Fibroblast of lung (primary cell): ENCODE measurements at regions not wholly inside any gene's neighbourhood (a gene's known extent, or its start where the extent isn't known, plus 50 kb on each side); places are given as distances from the start of the nearest gene placed in this dataset.

Experiments used
- DNase-seq, 2 donors: peaks; one replicate each; pipeline versions ENCODE4 v3.0.0 to v3.0.0-alpha.2; 2010; ENCODE audit warnings: low read depth in 2 of 2
- H2AFZ ChIP-seq: 2 replicates; pipeline ENCODE4 v1.5.1; 2012; ENCODE audit warnings: low read length, control low read depth, inconsistent platforms
- H3K27ac ChIP-seq: 2 replicates; pipeline ENCODE4 v1.5.1; 2011; ENCODE audit warnings: low read length, control low read depth; ENCODE audit not compliant: insufficient read depth
- H3K27me3 ChIP-seq: 2 replicates; pipeline ENCODE4 v1.5.1; 2011; ENCODE audit warnings: mild to moderate bottlenecking, low read length; ENCODE audit not compliant: control insufficient read depth, insufficient read depth
- H3K36me3 ChIP-seq: 2 replicates; pipeline ENCODE4 v1.5.1; 2011; ENCODE audit warnings: low read length; ENCODE audit not compliant: control insufficient read depth, insufficient read depth
- H3K4me1 ChIP-seq: 2 replicates; pipeline ENCODE4 v1.5.1; 2011; ENCODE audit warnings: low read length; ENCODE audit not compliant: control insufficient read depth, insufficient read depth; ENCODE audit errors: extremely low read depth
- H3K4me2 ChIP-seq: 2 replicates; pipeline ENCODE4 v1.5.1; 2011; ENCODE audit warnings: low read length, control low read depth; ENCODE audit not compliant: insufficient read depth; ENCODE audit errors: extremely low read depth
- H3K4me3 ChIP-seq, 4 experiments: fragments of 200-600 bp in 1 of 4; sonication (generic) in 1 of 4; replicated peaks in 1 of 4; 2 replicates each; pipeline ENCODE4 v1.5.1; 2011 to 2016; ENCODE audit warnings: low read length in 4 of 4, low read depth in 3 of 4, mild to moderate bottlenecking in 3 of 4, control low read depth in 2 of 4, inconsistent platforms in 1 of 4, mixed read lengths in 1 of 4; ENCODE audit not compliant: insufficient read depth in 1 of 4; ENCODE audit errors: control extremely low read depth in 1 of 4
- H3K79me2 ChIP-seq: 2 replicates; pipeline ENCODE4 v1.5.1; 2012; ENCODE audit warnings: mild to moderate bottlenecking, low read length, inconsistent platforms; ENCODE audit not compliant: control insufficient read depth, insufficient read depth
- H3K9ac ChIP-seq: 2 replicates; pipeline ENCODE4 v1.5.1; 2011; ENCODE audit warnings: mild to moderate bottlenecking, low read length, control low read depth; ENCODE audit not compliant: insufficient read depth
- H3K9me3 ChIP-seq: 2 replicates; pipeline ENCODE4 v1.5.1; 2012; ENCODE audit warnings: low read depth, low read length; ENCODE audit not compliant: control insufficient read depth, insufficient read depth
- H4K20me1 ChIP-seq: 2 replicates; pipeline ENCODE4 v1.5.1; 2011; ENCODE audit warnings: low read length; ENCODE audit not compliant: control insufficient read depth, insufficient read depth; ENCODE audit errors: extremely low read depth
- CTCF ChIP-seq, 2 donors: IDR thresholded peaks in 1 of 2; conservative IDR thresholded peaks in 1 of 2; 1 replicate in 1 of 2; 2 replicates in 1 of 2; pipeline ENCODE4 v1.5.1; 2011 to 2012; ENCODE audit warnings: low read length in 2 of 2, control low read depth in 1 of 2, inconsistent platforms in 1 of 2, low read depth in 1 of 2, mild to moderate bottlenecking in 1 of 2
- EZH2 ChIP-seq: IDR thresholded peaks from 2 replicates; pipeline ENCODE4 v1.5.1; 2012; ENCODE audit warnings: low read length, control low read depth, mild to moderate bottlenecking; ENCODE audit errors: missing control alignments

DNA sequence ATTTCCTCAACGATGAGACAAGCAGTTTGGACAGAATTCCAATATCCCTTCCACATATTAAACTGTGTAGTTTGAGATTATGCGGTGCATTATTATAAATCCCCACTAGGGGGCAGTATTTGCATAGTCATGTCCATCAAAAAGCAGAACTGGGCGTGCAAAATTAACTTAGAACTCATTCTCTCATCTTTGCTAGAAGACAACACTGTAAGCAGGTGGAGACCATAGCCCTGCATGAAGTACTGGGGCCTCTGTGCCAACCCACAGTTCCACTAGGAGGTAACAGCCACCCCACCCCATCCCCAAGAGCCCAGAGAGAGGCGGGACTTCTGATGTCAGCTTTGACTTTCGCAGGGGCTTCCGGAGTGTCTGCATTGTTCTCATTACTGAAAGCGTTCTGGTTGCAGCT, 106.6 kb upstream of the TMC3 start:
- TF ChIP-seq EZH2 (no peak), CTCF (conservative IDR thresholded peaks at IDR 0.05 in 1 of 2, IDR thresholded peaks at IDR 0.05 in 1 of 2; ENCODE audit: low read depth in 1 of 2, low read length in 2 of 2) (peak; percentile 60 to 69)
- no peak overlapping the region for H3K4me3 ChIP-seq

DNA sequence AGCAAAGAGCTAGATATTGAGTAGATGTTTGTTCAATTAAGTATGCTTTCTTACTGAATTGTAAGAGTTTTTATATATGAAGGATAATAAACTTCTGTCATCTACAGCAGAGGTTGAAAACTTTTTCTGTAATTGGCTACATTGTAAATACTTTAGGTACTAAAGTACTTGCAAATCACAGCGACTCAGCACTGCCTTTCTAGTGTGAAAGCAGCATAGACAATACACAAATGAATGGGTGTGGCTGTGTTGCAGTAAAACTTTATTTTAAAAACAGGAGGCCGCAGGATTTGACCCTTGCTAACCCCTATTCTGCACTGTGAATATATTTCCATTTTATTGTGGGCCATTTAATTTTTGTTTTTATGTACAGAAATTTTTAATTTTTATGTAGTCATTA, 104.3 kb upstream of the TMC3 start:
- DNase-seq, result no peak
- H2AFZ ChIP-seq, result no peak overlapping the region
- no peaks in the 10 kb centered on the region for H3K9me3 ChIP-seq
- H3K9ac ChIP-seq, result no peak overlapping the region
- TF ChIP-seq CTCF (conservative IDR thresholded peaks at IDR 0.05 in 1 of 2, IDR thresholded peaks at IDR 0.05 in 1 of 2; ENCODE audit: low read depth in 1 of 2, low read length in 2 of 2) (no peak), EZH2 (no peak)
- no peaks in the 10 kb centered on the region for H3K27me3 ChIP-seq
- no peak overlapping the region for H3K27ac ChIP-seq
- H3K79me2 ChIP-seq, result no peaks in the 10 kb centered on the region
- no peaks in the 10 kb centered on the region for H3K4me1 ChIP-seq
- no peaks in the 10 kb centered on the region for H3K36me3 ChIP-seq
- H3K4me3 ChIP-seq, result no peak overlapping the region
- H4K20me1 ChIP-seq, result no peaks in the 10 kb centered on the region
- H3K4me2 ChIP-seq, result no peak overlapping the region

More for the DNA sequence above, 106.6 kb upstream of the TMC3 start:
- H3K9me3 ChIP-seq, result no peaks in the 10 kb centered on the region
- H4K20me1 ChIP-seq, result no peaks in the 10 kb centered on the region
- no peaks in the 10 kb centered on the region for H3K79me2 ChIP-seq
- no peak overlapping the region for H3K4me2 ChIP-seq
- H2AFZ ChIP-seq, result no peak overlapping the region
- H3K27me3 ChIP-seq, result no peaks in the 10 kb centered on the region
- H3K27ac ChIP-seq, result no peak overlapping the region
- H3K36me3 ChIP-seq, result no peaks in the 10 kb centered on the region
- H3K4me1 ChIP-seq, result no peaks in the 10 kb centered on the region
- H3K9ac ChIP-seq, result no peak overlapping the region
- DNase-seq, result peak; percentile 39 to 76

GRCh38 chr15:81475926-81476325, 101.9 kb upstream of the TMC3 start:
- no peak for TF ChIP-seq CTCF (conservative IDR thresholded peaks at IDR 0.05 in 1 of 2, IDR thresholded peaks at IDR 0.05 in 1 of 2; ENCODE audit: low read depth in 1 of 2, low read length in 2 of 2)
- TF ChIP-seq EZH2, result no peak
- DNase-seq, result no peak
- Histone ChIP-seq H3K79me2 (no peaks in the 10 kb centered on the region), H3K27me3 (no peaks in the 10 kb centered on the region), H3K9me3 (no peaks in the 10 kb centered on the region), H3K4me2 (no peak overlapping the region), H4K20me1 (no peaks in the 10 kb centered on the region), H3K36me3 (no peaks in the 10 kb centered on the region), H3K4me1 (no peaks in the 10 kb centered on the region), H2AFZ (no peak overlapping the region), H3K9ac (no peak overlapping the region), H3K27ac (no peak overlapping the region), H3K4me3 (no peak overlapping the region)
